HG03565 (cell line): ENCODE measurements at regions not wholly inside any gene's neighbourhood (a gene's known extent, or its start where the extent isn't known, plus 50 kb on each side); places are given as distances from the start of the nearest gene placed in this dataset.
A peak's percentile ranks its signal among the peaks of the same experiment; 100 is the strongest.

Experiments
- ATAC-seq: cut with Tn5 transposase; IDR thresholded peaks from one replicate; pipeline ENCODE4 v1.9.1; 2021; ENCODE audit warnings: mild to moderate bottlenecking, moderate library complexity; ENCODE audit not compliant: unreplicated experiment

GRCh38 chr3:83882701-83883100, 1076.1 kb upstream of the CADM2 start:
- ATAC-seq: no peak

- ATAC-seq: no peak
Observed at GRCh38 chr3:83890039-83890762, 1068.6 kb upstream of the CADM2 start.

GRCh38 chr3:83890763-83891135, 1068.0 kb upstream of the CADM2 start:
- ATAC-seq: no peak

GRCh38 chr3:83894223-83894622, 1064.6 kb upstream of the CADM2 start:
- ATAC-seq: no peak

GRCh38 chr3:83895892-83896291, 1062.9 kb upstream of the CADM2 start:
- ATAC-seq: no peak

- ATAC-seq: no peak
Observed at GRCh38 chr3:83902787-83903533, 1055.8 kb upstream of the CADM2 start.

- ATAC-seq: no peak
Observed at GRCh38 chr3:83913381-83913780, 1045.4 kb upstream of the CADM2 start.

- no peak for ATAC-seq
Observed at GRCh38 chr3:83926291-83926690, 1032.5 kb upstream of the CADM2 start.

- ATAC-seq: no peak
Observed at GRCh38 chr3:83928391-83928790, 1030.4 kb upstream of the CADM2 start.

- ATAC-seq: no peak
Observed at GRCh38 chr3:83928903-83929302, 1029.9 kb upstream of the CADM2 start.

GRCh38 chr3:83934192-83935021, 1024.4 kb upstream of the CADM2 start:
- ATAC-seq: peak; percentile 49

- ATAC-seq: no peak
Observed at GRCh38 chr3:83938491-83938890, 1020.3 kb upstream of the CADM2 start.

GRCh38 chr3:83941990-83942745, 1016.6 kb upstream of the CADM2 start:
- ATAC-seq: no peak

- ATAC-seq: no peak
Observed at GRCh38 chr3:83946049-83946448, 1012.7 kb upstream of the CADM2 start.

- ATAC-seq: no peak
Observed at GRCh38 chr3:83946554-83946953, 1012.2 kb upstream of the CADM2 start.

GRCh38 chr3:83948771-83949170, 1010.0 kb upstream of the CADM2 start:
- ATAC-seq: no peak

- no peak for ATAC-seq
Observed at GRCh38 chr3:83953417-83954089, 1005.2 kb upstream of the CADM2 start.

GRCh38 chr3:83956431-83956830, 1002.4 kb upstream of the CADM2 start:
- no peak for ATAC-seq

- ATAC-seq: no peak
Observed at GRCh38 chr3:83968356-83968755, 990.4 kb upstream of the CADM2 start.

GRCh38 chr3:83971666-83972065, 987.1 kb upstream of the CADM2 start:
- no peak for ATAC-seq
